H1 (cell line): ENCODE measurements at regions not wholly inside any gene's neighbourhood (a gene's known extent, or its start where the extent isn't known, plus 50 kb on each side); places are given as distances from the start of the nearest gene placed in this dataset.

Experiments used
- BRCA1 ChIP-seq: IDR thresholded peaks from 2 replicates; pipeline ENCODE4 v1.6.1; 2012; ENCODE audit warnings: low read depth, low read length, improper control_type of control experiment
- CHD1 ChIP-seq: IDR thresholded peaks from 2 replicates; pipeline ENCODE4 v1.6.1; 2012; ENCODE audit warnings: low read depth, low read length, improper control_type of control experiment
- CREB1 ChIP-seq: IDR thresholded peaks from 2 replicates; pipeline ENCODE4 v1.6.1; 2012; ENCODE audit warnings: inconsistent platforms
- EZH2 ChIP-seq: fragments of 200-600 bp; sonication (generic); IDR thresholded peaks from 2 replicates; pipeline ENCODE4 v1.7.1; 2012; ENCODE audit warnings: low read depth, mild to moderate bottlenecking, moderate library complexity, low read length, inconsistent platforms; ENCODE audit not compliant: severe bottlenecking
- JUN ChIP-seq: IDR thresholded peaks from 2 replicates; pipeline ENCODE4 v1.6.1; 2011; ENCODE audit warnings: low read depth, mild to moderate bottlenecking, improper control_type of control experiment, low read length
- POLR2A ChIP-seq, 2 experiments: IDR thresholded peaks; 1 replicate in 1 of 2; 2 replicates in 1 of 2; pipeline ENCODE4 v1.6.1; 2011; ENCODE audit warnings: low read depth in 2 of 2, low read length in 2 of 2, mild to moderate bottlenecking in 2 of 2; ENCODE audit errors: control extremely low read depth in 1 of 2
- SP1 ChIP-seq: IDR thresholded peaks from 2 replicates; pipeline ENCODE4 v1.6.1; 2011; ENCODE audit warnings: low read depth, low read length
- SUZ12 ChIP-seq: fragments of 200-600 bp; sonication (generic); IDR thresholded peaks from 2 replicates; pipeline ENCODE4 v1.6.1; 2012; ENCODE audit warnings: mild to moderate bottlenecking, inconsistent platforms, low read length, moderate library complexity, mixed read lengths
- TBP ChIP-seq: IDR thresholded peaks from 2 replicates; pipeline ENCODE4 v1.6.1; 2011; ENCODE audit warnings: low read depth, low read length, improper control_type of control experiment
- TF ChIP-seq, protein P1 (sequence below), 3 experiments: IDR thresholded peaks; 1 replicate in 2 of 3; 2 replicates in 1 of 3; pipeline versions ENCODE4 v1.5.1 to v1.6.1; 2011; ENCODE audit warnings: low read length in 3 of 3, mild to moderate bottlenecking in 3 of 3, inconsistent platforms in 2 of 3, low read depth in 1 of 3, moderate library complexity in 1 of 3; ENCODE audit not compliant: insufficient read depth in 1 of 3; ENCODE audit errors: control extremely low read depth in 1 of 3
- TF ChIP-seq, protein P2 (sequence below): IDR thresholded peaks from 2 replicates; pipeline ENCODE4 v1.6.1; 2012; ENCODE audit warnings: low read length, inconsistent platforms

DNA sequence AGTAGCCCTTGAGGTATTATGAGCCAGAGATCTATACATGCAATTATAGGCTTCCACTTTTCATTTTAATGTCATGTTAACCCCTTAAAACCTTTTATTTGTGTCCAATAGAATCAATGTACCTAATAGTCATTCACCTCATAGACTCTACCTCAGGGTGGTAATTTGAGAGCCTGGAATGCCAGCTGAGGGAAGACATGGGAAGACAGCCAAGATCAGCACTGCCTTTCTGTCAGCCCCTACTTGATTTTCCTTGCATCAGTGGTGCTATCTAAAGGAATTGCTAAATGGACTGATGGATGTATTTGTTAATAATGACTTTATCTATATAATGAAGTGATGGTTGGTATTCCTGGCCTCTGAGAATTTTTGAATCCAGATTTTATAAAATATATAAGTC is 113.3 kb upstream of the GBE1 start:
- TF ChIP-seq BRCA1 (no peak), SUZ12 (no peak), SP1 (no peak), EZH2 (no peak), CHD1 (no peak), TBP (no peak), POLR2A (IDR thresholded peaks at IDR 0.05; ENCODE audit: control extremely low read depth in 1 of 2, low read depth in 2 of 2, low read length in 2 of 2) (no peak), JUN (no peak), CREB1 (no peak)
- TF ChIP-seq, protein P1, sequence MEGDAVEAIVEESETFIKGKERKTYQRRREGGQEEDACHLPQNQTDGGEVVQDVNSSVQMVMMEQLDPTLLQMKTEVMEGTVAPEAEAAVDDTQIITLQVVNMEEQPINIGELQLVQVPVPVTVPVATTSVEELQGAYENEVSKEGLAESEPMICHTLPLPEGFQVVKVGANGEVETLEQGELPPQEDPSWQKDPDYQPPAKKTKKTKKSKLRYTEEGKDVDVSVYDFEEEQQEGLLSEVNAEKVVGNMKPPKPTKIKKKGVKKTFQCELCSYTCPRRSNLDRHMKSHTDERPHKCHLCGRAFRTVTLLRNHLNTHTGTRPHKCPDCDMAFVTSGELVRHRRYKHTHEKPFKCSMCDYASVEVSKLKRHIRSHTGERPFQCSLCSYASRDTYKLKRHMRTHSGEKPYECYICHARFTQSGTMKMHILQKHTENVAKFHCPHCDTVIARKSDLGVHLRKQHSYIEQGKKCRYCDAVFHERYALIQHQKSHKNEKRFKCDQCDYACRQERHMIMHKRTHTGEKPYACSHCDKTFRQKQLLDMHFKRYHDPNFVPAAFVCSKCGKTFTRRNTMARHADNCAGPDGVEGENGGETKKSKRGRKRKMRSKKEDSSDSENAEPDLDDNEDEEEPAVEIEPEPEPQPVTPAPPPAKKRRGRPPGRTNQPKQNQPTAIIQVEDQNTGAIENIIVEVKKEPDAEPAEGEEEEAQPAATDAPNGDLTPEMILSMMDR (IDR thresholded peaks at IDR 0.05; ENCODE audit: control extremely low read depth in 1 of 3, insufficient read depth in 1 of 3, low read depth in 1 of 3, low read length in 3 of 3) = no peak
- TF ChIP-seq, protein P2, sequence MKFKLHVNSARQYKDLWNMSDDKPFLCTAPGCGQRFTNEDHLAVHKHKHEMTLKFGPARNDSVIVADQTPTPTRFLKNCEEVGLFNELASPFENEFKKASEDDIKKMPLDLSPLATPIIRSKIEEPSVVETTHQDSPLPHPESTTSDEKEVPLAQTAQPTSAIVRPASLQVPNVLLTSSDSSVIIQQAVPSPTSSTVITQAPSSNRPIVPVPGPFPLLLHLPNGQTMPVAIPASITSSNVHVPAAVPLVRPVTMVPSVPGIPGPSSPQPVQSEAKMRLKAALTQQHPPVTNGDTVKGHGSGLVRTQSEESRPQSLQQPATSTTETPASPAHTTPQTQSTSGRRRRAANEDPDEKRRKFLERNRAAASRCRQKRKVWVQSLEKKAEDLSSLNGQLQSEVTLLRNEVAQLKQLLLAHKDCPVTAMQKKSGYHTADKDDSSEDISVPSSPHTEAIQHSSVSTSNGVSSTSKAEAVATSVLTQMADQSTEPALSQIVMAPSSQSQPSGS = no peak
